NCI-H146 (cell line): ENCODE measurements at regions not wholly inside any gene's neighbourhood (a gene's known extent, or its start where the extent isn't known, plus 50 kb on each side); places are given as distances from the start of the nearest gene placed in this dataset.

Source experiments
- DNase-seq: peaks from one replicate; lab custom pipeline; 2025; lab: John Stamatoyannopoulos, UW

DNA sequence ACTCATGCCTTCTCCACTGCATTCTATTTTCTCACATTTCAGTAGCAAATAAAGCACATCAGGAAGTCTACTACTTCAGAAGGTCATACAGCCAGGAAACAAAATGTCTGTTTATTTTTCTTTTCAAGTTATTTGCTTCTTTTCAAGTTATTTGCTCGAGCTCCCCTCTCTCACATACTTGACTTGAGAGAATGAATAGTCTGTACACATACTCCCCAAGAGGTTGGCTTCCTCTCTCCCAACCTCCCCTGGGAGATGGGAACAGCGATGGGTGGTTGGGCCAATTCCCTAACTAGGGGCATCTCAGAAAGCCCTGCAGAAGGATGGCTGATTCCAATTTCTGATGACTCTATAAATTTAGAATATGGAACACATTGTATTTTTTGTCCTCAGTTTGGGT, 64.7 kb upstream of the PTPN13 start:
- DNase-seq = no peak

DNA sequence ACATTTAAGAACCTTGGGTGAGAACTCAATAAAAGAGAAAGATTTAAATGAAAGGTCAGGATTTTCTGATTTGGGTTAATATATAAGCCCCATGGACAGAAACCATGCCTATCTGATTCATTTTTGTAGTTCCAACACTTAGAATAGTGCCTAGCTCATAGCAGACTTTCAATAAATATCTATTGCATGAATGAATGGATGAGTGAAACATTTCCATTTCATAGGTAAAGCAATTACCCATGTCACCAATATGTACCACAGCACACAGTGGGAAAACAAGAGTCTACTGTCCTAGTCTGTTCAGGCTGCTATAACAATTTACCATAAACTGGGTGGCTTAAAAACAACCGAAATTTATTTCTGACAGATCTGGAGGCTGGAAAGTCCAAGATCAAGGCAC, 63.9 kb upstream of the PTPN13 start:
- DNase-seq = no peak

DNA sequence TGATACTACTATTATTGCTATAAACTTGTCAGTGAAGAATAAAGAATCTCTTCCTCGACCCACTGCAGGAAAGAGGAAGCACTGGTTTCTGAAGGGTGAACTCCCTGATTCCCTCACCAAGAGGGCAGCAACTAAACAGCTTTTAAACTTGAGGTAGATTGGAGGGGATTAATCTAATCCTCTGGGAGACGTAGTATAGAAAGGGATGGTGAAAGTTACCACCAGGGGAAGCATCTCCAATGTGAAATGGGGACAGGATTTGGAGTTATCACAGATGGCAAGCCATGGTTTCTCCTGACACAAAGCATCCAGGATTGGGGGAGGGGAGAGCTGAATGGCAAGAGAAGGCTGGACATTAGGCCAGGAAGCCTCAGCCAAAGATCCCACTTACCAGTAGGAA, 62.7 kb upstream of the PTPN13 start:
- DNase-seq = no peak

- DNase-seq = no peak
Measured at GRCh38 chr4:86532851-86533250, 61.3 kb upstream of the PTPN13 start.

GRCh38 chr4:86536151-86536550, 58.0 kb upstream of the PTPN13 start:
- DNase-seq = no peak

DNA sequence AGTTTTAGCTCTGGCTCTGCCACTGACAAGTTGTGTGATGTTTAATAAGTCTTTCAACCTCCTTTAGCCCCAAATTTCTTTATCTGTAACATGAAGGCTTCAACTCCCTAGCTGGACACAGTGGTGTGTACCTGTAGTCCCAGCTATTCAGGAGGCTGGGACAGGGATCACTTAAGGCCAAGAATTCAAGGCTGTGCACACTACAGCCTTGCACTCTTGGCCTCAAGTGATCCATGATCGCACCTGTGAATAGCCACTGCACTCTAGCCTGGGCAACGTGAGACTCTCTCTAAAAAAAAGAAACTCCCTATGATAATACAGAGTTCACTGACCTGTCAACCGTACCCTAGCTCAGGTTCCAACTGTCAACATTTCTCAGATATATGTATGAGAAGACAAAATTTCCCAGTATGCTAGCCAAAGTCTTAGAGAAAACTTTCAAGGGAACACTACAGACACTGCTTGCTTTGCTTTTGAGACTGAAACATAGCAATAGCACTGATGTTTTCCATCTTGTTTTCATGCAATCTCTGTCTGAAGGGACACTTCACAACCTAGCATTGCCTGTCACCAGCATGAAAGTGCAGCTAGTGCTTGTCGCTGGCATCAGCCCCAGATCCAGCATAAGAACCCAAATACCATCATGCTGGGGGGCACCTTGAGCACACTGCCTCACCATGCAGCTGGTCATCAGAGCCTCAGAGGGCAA, 51.6 kb upstream of the PTPN13 start:
- no peak for DNase-seq

GRCh38 chr4:86543080-86543479, 51.0 kb upstream of the PTPN13 start:
- no peak for DNase-seq

- DNase-seq = no peak
Measured at GRCh38 chr4:86543560-86544309, 50.4 kb upstream of the PTPN13 start.

- DNase-seq = no peak
Measured at GRCh38 chr4:86544310-86544966, 49.7 kb upstream of the PTPN13 start.
